Cardiac fibroblast (primary cell): ENCODE measurements at regions not wholly inside any gene's neighbourhood (a gene's known extent, or its start where the extent isn't known, plus 50 kb on each side); places are given as distances from the start of the nearest gene placed in this dataset.

Source experiments
- DNase-seq, 2 donors: peaks; one replicate each; pipeline versions ENCODE4 v3.0.0 to v3.0.0-alpha.2; 2010; ENCODE audit warnings: low read depth in 2 of 2
- H3K4me3 ChIP-seq, 2 donors: replicated peaks in 1 of 2; 1 replicate in 1 of 2; 2 replicates in 1 of 2; pipeline ENCODE4 v1.5.1; 2011; ENCODE audit warnings: low read depth in 2 of 2, low read length in 2 of 2, mild to moderate bottlenecking in 2 of 2, moderate library complexity in 1 of 2
- CTCF ChIP-seq: IDR thresholded peaks from one replicate; pipeline ENCODE4 v1.5.1; 2011; ENCODE audit warnings: low read depth, mild to moderate bottlenecking, low read length, inconsistent platforms

GRCh38 chr4:165663411-165663810, 209.6 kb upstream of the TLL1 start:
- TF ChIP-seq CTCF: no peak
- no peak overlapping the region for H3K4me3 ChIP-seq
- DNase-seq: peak; percentile 54 to 71

GRCh38 chr4:165666836-165667235, 206.2 kb upstream of the TLL1 start:
- no peak overlapping the region for H3K4me3 ChIP-seq
- no peak for DNase-seq
- no peak for TF ChIP-seq CTCF

GRCh38 chr4:165667969-165668368, 205.1 kb upstream of the TLL1 start:
- H3K4me3 ChIP-seq: no peak overlapping the region
- no peak for TF ChIP-seq CTCF
- DNase-seq: no peak

- no peak overlapping the region for H3K4me3 ChIP-seq
- peak; percentile 48 to 58 for DNase-seq
- TF ChIP-seq CTCF: no peak
These were observed 204.3 kb upstream of the TLL1 start for GRCh38 chr4:165668694-165669093.

GRCh38 chr4:165677081-165677480, 196.0 kb upstream of the TLL1 start:
- no peak for TF ChIP-seq CTCF
- no peak for DNase-seq
- no peak overlapping the region for H3K4me3 ChIP-seq

GRCh38 chr4:165678236-165678935, 194.7 kb upstream of the TLL1 start:
- peak in 1 of 2 donors; percentile 16 for DNase-seq
- no peak overlapping the region for H3K4me3 ChIP-seq
- TF ChIP-seq CTCF: no peak

- TF ChIP-seq CTCF: no peak
- no peak for DNase-seq
- no peak overlapping the region for H3K4me3 ChIP-seq
These were observed 194.1 kb upstream of the TLL1 start for GRCh38 chr4:165678936-165679325.
